Activated CD4-positive, alpha-beta T cell treated with anti-CD3 and anti-CD28 coated beads, Interleukin-2, amount 50 U/mL, for 48 hours (primary cell): ENCODE measurements at regions not wholly inside any gene's neighbourhood (a gene's known extent, or its start where the extent isn't known, plus 50 kb on each side); places are given as distances from the start of the nearest gene placed in this dataset.
"Not testable (repeated sequence)": the region's sequence is repeated elsewhere in the genome, so short reads cannot be mapped to it uniquely, and the experiment has no call there.

ENCODE experiments used
- DNase-seq, 2 experiments: peaks; one replicate each; pipeline ENCODE4 v3.0.0-alpha.2; 2020

GRCh38 chr20:12699374-12700228 is 309.2 kb upstream of the SPTLC3 start:
- no peak for DNase-seq

- DNase-seq = no peak
Measured at GRCh38 chr20:12700701-12701100, 308.1 kb upstream of the SPTLC3 start.

GRCh38 chr20:12702312-12702711 is 306.5 kb upstream of the SPTLC3 start:
- DNase-seq = no peak

- no peak for DNase-seq
Measured at GRCh38 chr20:12715371-12715770, 293.4 kb upstream of the SPTLC3 start.

GRCh38 chr20:12715991-12716680 is 292.6 kb upstream of the SPTLC3 start:
- no peak for DNase-seq

GRCh38 chr20:12717061-12717460 is 291.7 kb upstream of the SPTLC3 start:
- no peak for DNase-seq

- DNase-seq = no peak
Measured at GRCh38 chr20:12718619-12719018, 290.2 kb upstream of the SPTLC3 start.

GRCh38 chr20:12721636-12722035 is 287.1 kb upstream of the SPTLC3 start:
- DNase-seq = no peak

GRCh38 chr20:12722091-12722490 is 286.7 kb upstream of the SPTLC3 start:
- DNase-seq = no peak

GRCh38 chr20:12723811-12724210 is 285.0 kb upstream of the SPTLC3 start:
- no peak for DNase-seq

- no peak for DNase-seq
Measured at GRCh38 chr20:12728782-12729181, 280.0 kb upstream of the SPTLC3 start.

GRCh38 chr20:12729326-12729725 is 279.4 kb upstream of the SPTLC3 start:
- no peak for DNase-seq

GRCh38 chr20:12733811-12734210 is 275.0 kb upstream of the SPTLC3 start:
- no peak for DNase-seq

GRCh38 chr20:12737497-12737896 is 271.3 kb upstream of the SPTLC3 start:
- no peak for DNase-seq

GRCh38 chr20:12737900-12738299 is 270.9 kb upstream of the SPTLC3 start:
- no peak for DNase-seq

- no peak for DNase-seq
Measured at GRCh38 chr20:12740647-12741046, 268.1 kb upstream of the SPTLC3 start.

GRCh38 chr20:12744037-12744436 is 264.7 kb upstream of the SPTLC3 start:
- DNase-seq = no peak

- DNase-seq = no peak
Measured at GRCh38 chr20:12748359-12748994, 260.3 kb upstream of the SPTLC3 start.

GRCh38 chr20:12750221-12750620 is 258.6 kb upstream of the SPTLC3 start:
- DNase-seq = no peak

GRCh38 chr20:12752900-12753693 is 255.7 kb upstream of the SPTLC3 start:
- not testable (repeated sequence) for DNase-seq

GRCh38 chr20:12753742-12754141 is 255.0 kb upstream of the SPTLC3 start:
- DNase-seq = not testable (repeated sequence)

- not testable (repeated sequence) for DNase-seq
Measured at GRCh38 chr20:12759493-12759892, 249.3 kb upstream of the SPTLC3 start.

- DNase-seq = no peak
Measured at GRCh38 chr20:12762725-12763124, 246.0 kb upstream of the SPTLC3 start.
